Stimulated activated naive CD8-positive, alpha-beta T cell treated with anti-CD3 and anti-CD28 coated beads, Interleukin-15, amount 100 ng/mL, for 72 hours (primary cell): ENCODE measurements at regions not wholly inside any gene's neighbourhood (a gene's known extent, or its start where the extent isn't known, plus 50 kb on each side); places are given as distances from the start of the nearest gene placed in this dataset.

Source experiments
- ATAC-seq: fragments of 150-1000 bp; cut with Tn5 transposase; 2 replicates; pipeline ENCODE4 v1.10.0; 2021; ENCODE audit warnings: mild to moderate bottlenecking, moderate library complexity
- DNase-seq, 2 donors: peaks; one replicate each; pipeline ENCODE4 v3.0.0; 2021 to 2022
- H3K27ac Mint-ChIP-seq, 2 donors: one replicate each; pipeline ENCODE4 v1.8.0; 2022; ENCODE audit warnings: mild to moderate bottlenecking in 2 of 2, mixed read lengths in 2 of 2, moderate library complexity in 2 of 2
- H3K27me3 Mint-ChIP-seq: one replicate; pipeline ENCODE4 v1.8.0; 2022; ENCODE audit warnings: mixed read lengths
- H3K4me1 Mint-ChIP-seq: one replicate; pipeline ENCODE4 v1.8.0; 2022; ENCODE audit warnings: mild to moderate bottlenecking, mixed read lengths
- H3K4me3 Mint-ChIP-seq, 2 donors: one replicate each; pipeline ENCODE4 v1.8.0; 2022; ENCODE audit warnings: mild to moderate bottlenecking in 2 of 2, mixed read lengths in 2 of 2, moderate library complexity in 1 of 2
- H3K9me3 Mint-ChIP-seq, 2 donors: one replicate each; pipeline ENCODE4 v1.8.0; 2022; ENCODE audit warnings: mixed read lengths in 2 of 2

GRCh38 chr11:8805296-8805695, 105.7 kb upstream of the AKIP1 start:
- no peak overlapping the region for H3K27ac Mint-ChIP-seq
- no peak overlapping the region for H3K4me3 Mint-ChIP-seq
- no peaks in the 10 kb centered on the region for H3K9me3 Mint-ChIP-seq
- peaks cover 2% of the 10 kb centered on the region for H3K4me1 Mint-ChIP-seq
- DNase-seq (no peak), ATAC-seq (no peak)
- peaks cover 13% of the 10 kb centered on the region for H3K27me3 Mint-ChIP-seq

- peaks cover 9% of the 10 kb centered on the region for H3K4me1 Mint-ChIP-seq
- ATAC-seq: no peak
- no peaks in the 10 kb centered on the region for H3K9me3 Mint-ChIP-seq
- no peak overlapping the region for H3K27ac Mint-ChIP-seq
- no peak overlapping the region for H3K4me3 Mint-ChIP-seq
- no peak for DNase-seq
- H3K27me3 Mint-ChIP-seq: peaks cover 22% of the 10 kb centered on the region
Measured at GRCh38 chr11:8806974-8807373, 104.0 kb upstream of the AKIP1 start.

DNA sequence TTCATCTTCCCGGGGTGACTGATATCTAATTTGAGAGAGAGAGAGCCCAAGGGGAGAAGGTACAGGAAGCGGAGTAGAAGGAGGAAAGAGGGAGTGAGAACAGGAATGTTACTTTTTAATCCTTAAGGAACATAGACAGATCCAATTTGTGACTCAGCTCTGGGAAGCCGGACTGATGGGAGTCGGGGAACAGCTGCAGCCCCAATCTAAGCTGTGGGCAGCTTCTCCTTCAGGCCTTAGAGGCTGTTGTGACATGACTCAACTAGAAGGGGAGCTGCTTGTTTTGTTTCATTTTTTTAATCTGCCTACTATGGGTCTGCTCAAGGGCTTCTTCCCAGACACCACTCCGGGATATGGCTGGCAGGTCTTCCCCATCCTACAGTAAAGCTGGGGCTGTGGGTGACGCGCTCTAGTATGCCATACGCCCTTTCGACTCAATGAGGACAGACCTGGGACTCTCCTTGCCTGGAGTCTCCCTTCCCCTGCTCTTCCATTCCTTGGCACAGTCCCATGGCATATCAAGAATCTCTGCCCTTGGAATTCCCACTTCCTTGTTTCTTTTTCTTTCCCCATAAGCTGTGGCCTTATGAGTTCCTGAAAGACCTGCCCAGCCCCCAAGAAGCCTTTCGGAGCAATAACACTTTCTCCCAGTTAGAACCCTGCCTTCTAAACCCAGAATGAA, 103.3 kb upstream of the AKIP1 start:
- DNase-seq (no peak), ATAC-seq (no peak)
- Mint-ChIP-seq H3K4me1 (peaks cover 9% of the 10 kb centered on the region), H3K4me3 (no peak overlapping the region), H3K27me3 (peaks cover 22% of the 10 kb centered on the region), H3K27ac (peak overlapping the region in 1 of 2 donors; percentile 39), H3K9me3 (no peaks in the 10 kb centered on the region)

DNA sequence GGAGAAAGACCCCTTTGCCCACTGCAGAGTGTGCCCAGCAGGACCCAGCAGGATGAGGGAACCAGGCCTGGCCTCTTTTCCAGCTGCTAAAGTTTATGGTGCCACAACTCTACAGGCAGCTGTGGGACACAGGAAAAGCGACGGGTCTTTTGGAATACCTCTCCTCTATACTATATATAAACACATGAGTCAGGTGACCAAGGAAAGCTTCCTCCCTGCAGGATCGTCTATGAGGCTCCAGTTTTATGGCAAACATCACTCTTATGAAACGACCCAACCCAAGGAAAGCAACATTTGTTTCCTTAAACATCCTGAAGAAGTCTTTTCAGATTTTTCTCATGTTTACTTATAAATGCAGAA, 102.8 kb upstream of the AKIP1 start:
- no peak overlapping the region for H3K27ac Mint-ChIP-seq
- peaks cover 9% of the 10 kb centered on the region for H3K4me1 Mint-ChIP-seq
- H3K9me3 Mint-ChIP-seq: no peaks in the 10 kb centered on the region
- peaks cover 22% of the 10 kb centered on the region for H3K27me3 Mint-ChIP-seq
- ATAC-seq: no peak
- no peak overlapping the region for H3K4me3 Mint-ChIP-seq
- DNase-seq: no peak

DNA sequence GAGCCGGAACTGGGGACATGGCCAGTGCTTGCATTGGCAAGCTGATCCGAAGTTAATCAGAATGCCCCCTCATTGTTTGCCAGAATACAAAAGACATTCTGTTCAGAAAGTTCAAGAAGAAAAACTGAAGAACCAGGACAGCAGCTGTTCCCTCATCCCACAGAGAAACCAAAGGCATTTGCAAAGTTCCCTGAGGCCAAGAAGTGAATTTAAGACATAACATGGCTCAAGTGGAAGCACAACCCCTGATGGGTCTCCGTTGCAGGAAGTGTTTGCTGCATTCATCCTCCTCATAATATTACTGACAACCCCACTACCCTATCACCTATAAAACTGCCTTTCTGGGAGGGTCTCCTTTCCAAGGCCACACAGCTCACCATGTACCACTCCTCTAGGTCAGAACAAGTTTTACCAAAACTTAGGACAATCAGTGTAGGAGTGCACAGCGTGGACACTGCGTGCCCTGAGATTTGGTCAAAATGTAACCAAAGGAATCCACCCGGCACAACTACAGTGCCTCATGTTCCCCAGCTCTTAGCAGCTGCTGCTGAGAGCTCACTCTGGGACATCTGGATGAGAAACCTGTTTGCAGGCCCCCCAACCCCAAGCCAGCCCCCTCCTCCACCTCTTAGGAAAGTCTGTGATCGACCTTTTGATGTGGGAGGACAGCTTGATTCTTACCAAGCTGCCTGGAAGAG, 101.6 kb upstream of the AKIP1 start:
- no peak overlapping the region for H3K4me3 Mint-ChIP-seq
- DNase-seq: no peak
- no peak overlapping the region for H3K27ac Mint-ChIP-seq
- H3K9me3 Mint-ChIP-seq: no peaks in the 10 kb centered on the region
- ATAC-seq: no peak
- H3K27me3 Mint-ChIP-seq: peaks cover 22% of the 10 kb centered on the region
- peaks cover 9% of the 10 kb centered on the region for H3K4me1 Mint-ChIP-seq

DNA sequence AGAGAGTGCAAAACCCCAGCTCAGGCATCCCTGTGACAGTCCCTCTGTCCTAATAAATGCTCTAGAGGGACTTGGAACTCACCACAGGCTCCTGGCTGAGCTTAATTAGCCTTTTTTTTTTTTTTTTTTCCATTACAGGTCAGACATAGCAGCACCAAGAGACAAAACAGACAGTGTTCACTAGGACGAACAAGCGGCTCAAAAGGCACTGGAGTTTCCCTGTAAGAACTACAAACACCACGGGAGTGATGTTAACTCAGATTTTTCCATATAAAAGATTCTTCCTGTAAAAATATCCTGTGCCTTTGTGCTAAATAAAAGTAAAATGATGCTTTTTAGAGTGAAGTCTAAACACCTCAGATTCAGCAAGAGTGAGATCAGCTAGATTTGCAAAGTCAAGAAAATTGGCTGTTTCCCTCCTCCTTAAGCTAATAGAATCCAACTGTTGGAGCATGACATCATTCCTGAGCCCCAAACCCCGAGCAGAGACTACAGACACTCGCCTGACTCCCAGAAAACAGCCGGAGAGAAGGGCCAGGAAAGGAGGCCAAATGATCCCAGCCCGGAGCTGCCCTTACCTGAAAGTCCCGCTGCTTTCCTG, 101.0 kb upstream of the AKIP1 start:
- DNase-seq (no peak), ATAC-seq (no peak)
- H3K4me1 Mint-ChIP-seq: peaks cover 9% of the 10 kb centered on the region
- no peaks in the 10 kb centered on the region for H3K9me3 Mint-ChIP-seq
- peak overlapping the region; percentile 22 to 50 for H3K4me3 Mint-ChIP-seq
- no peak overlapping the region for H3K27ac Mint-ChIP-seq
- peaks cover 22% of the 10 kb centered on the region for H3K27me3 Mint-ChIP-seq

DNA sequence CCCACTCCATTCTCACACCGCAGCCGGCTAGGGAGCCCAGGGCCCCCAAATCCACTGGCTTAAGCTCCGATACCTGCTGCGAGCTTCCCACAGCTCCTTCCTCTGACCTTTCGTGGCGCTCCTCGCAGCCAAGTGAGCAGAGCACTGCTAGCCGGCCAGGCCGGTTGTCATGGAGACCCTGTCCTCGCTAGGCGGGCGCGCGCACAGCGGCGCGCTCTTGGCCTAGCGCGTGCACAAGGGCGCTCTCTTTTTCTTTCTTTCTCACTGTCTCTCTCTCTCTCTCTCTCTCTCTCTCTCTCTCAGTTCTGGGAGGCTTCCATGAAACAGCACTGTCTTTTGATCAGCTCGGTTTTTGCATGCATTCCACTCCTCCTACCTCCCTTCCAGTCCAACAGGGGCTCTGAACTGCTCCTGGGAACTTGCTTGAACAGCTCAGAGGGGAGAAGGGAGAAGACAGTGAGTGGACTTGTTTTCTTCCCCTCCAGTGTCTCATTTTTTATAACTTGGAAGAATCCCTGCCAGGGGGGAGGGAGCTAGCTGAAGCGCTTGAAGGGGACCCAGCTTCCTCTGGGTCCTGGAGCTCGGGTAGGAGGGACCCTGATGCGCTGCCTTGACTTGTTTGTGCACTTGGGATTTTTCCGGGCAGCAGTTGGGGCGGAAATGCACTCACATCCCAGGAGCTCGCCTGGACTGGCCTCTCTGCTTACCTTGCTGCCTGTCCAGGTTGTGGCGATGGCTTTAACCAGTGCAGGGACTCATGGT, 100.3 kb upstream of the AKIP1 start:
- Mint-ChIP-seq H3K4me3 (peak overlapping the region; percentile 22 to 50), H3K4me1 (peaks cover 9% of the 10 kb centered on the region), H3K9me3 (no peaks in the 10 kb centered on the region), H3K27me3 (peaks cover 22% of the 10 kb centered on the region), H3K27ac (peak overlapping the region in 1 of 2 donors; percentile 79)
- DNase-seq (no peak), ATAC-seq (no peak)

DNA sequence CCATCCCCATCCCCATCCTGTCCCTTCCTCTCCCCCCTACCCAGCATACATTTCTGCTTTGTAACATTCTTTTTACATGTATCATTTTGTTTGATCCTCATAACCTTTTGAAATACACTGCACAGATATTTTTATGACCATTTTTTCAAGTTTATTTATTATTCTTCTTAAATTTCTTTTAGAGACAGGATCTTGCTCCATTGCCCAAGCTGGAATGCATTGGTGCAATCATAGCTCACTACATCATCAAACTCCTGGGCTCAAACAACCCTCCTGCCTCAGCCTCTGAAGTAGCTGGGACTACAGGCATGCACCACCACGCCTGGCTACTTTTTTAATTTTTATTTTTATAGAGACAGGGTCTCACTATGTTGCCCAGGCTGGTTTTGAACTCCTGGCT, 99.4 kb upstream of the AKIP1 start:
- Mint-ChIP-seq H3K4me1 (peaks cover 9% of the 10 kb centered on the region), H3K27me3 (peaks cover 22% of the 10 kb centered on the region), H3K9me3 (no peaks in the 10 kb centered on the region), H3K4me3 (no peak overlapping the region), H3K27ac (no peak overlapping the region)
- ATAC-seq (no peak), DNase-seq (no peak)

GRCh38 chr11:8812438-8812837, 98.6 kb upstream of the AKIP1 start:
- Mint-ChIP-seq H3K9me3 (no peaks in the 10 kb centered on the region), H3K27ac (no peak overlapping the region), H3K4me3 (no peak overlapping the region), H3K27me3 (peaks cover 22% of the 10 kb centered on the region), H3K4me1 (peaks cover 9% of the 10 kb centered on the region)
- no peak for DNase-seq
- no peak for ATAC-seq

- DNase-seq: peak; percentile 49 to 59
- peaks cover 9% of the 10 kb centered on the region for H3K4me1 Mint-ChIP-seq
- ATAC-seq: peak; percentile 75
- H3K27me3 Mint-ChIP-seq: peaks cover 22% of the 10 kb centered on the region
- no peak overlapping the region for H3K4me3 Mint-ChIP-seq
- no peaks in the 10 kb centered on the region for H3K9me3 Mint-ChIP-seq
- H3K27ac Mint-ChIP-seq: no peak overlapping the region
Measured at GRCh38 chr11:8813658-8814057, 97.3 kb upstream of the AKIP1 start.

GRCh38 chr11:8814209-8814922, 96.6 kb upstream of the AKIP1 start:
- Mint-ChIP-seq H3K4me3 (no peak overlapping the region), H3K9me3 (no peaks in the 10 kb centered on the region), H3K27ac (no peak overlapping the region), H3K4me1 (peaks cover 9% of the 10 kb centered on the region), H3K27me3 (peaks cover 19% of the 10 kb centered on the region)
- DNase-seq: no peak
- peak; percentile 22 for ATAC-seq

- DNase-seq (no peak), ATAC-seq (no peak)
- Mint-ChIP-seq H3K9me3 (no peaks in the 10 kb centered on the region), H3K4me3 (no peak overlapping the region), H3K4me1 (peaks cover 9% of the 10 kb centered on the region), H3K27ac (no peak overlapping the region), H3K27me3 (peaks cover 14% of the 10 kb centered on the region)
Measured at GRCh38 chr11:8814923-8815240, 96.1 kb upstream of the AKIP1 start.

DNA sequence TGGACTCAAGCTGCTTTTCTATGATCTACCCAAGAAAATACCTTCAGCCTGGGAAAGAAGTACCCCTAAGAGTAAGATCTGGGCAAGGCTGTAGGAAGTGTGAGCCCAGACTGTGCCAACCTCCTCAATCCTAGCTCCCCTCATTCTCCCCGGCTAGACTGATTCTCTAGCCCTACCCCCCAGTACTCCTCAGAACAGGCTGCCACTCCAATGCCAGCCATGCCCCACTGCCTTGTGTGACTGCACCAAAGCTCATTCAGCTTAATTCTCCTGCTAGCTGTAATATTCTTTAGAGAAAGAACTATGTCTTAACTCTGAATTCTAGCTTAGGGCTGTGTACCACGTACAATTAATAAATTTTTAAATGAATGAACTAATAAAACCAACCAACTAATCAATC, 92.6 kb upstream of the AKIP1 start:
- ATAC-seq (no peak), DNase-seq (no peak)
- no peak overlapping the region for H3K27ac Mint-ChIP-seq
- no peak overlapping the region for H3K4me3 Mint-ChIP-seq
- H3K27me3 Mint-ChIP-seq: no peaks in the 10 kb centered on the region
- H3K4me1 Mint-ChIP-seq: no peaks in the 10 kb centered on the region
- H3K9me3 Mint-ChIP-seq: no peaks in the 10 kb centered on the region

GRCh38 chr11:8820401-8820800, 90.6 kb upstream of the AKIP1 start:
- no peaks in the 10 kb centered on the region for H3K4me1 Mint-ChIP-seq
- H3K27ac Mint-ChIP-seq: no peak overlapping the region
- no peaks in the 10 kb centered on the region for H3K27me3 Mint-ChIP-seq
- H3K4me3 Mint-ChIP-seq: no peak overlapping the region
- H3K9me3 Mint-ChIP-seq: no peaks in the 10 kb centered on the region
- no peak for ATAC-seq
- no peak for DNase-seq

DNA sequence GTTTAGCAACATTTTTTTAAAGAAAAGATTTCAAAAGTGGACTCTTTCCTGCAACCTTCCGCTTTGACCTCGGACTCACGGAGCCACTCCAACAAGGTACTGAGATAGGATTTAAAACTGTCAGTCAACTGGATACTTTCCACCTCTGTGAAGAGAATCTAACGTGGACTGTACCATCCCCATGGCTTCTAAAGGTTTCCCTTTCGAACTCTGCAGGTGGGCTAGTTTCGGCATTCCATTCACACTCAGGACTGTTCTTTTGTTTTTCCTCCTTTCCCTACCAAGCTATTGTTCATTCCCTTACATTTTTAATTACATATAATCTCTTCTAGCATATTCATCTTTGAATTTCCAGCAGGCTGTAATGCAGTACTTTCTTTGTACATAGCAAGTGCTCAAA, 88.5 kb upstream of the AKIP1 start:
- DNase-seq: no peak

More for the DNA sequence above, 88.5 kb upstream of the AKIP1 start:
- Mint-ChIP-seq H3K27ac (no peak overlapping the region), H3K27me3 (no peaks in the 10 kb centered on the region), H3K4me3 (no peak overlapping the region), H3K4me1 (no peaks in the 10 kb centered on the region), H3K9me3 (no peaks in the 10 kb centered on the region)
- no peak for ATAC-seq
